Putamen (tissue), 1 donor: ENCODE measurements at regions not wholly inside any gene's neighbourhood (a gene's known extent, or its start where the extent isn't known, plus 50 kb on each side); places are given as distances from the start of the nearest gene placed in this dataset.
"Not testable (repeated sequence)": the region's sequence is repeated elsewhere in the genome, so short reads cannot be mapped to it uniquely, and the experiment has no call there.

Experiments used
- DNase-seq: peaks from one replicate; pipeline ENCODE4 v3.0.0-alpha.2; 2016; ENCODE audit warnings: low spot score

- DNase-seq, result no peak
These were observed 113.4 kb upstream of the DYRK2 start for GRCh38 chr12:67535176-67535575.

GRCh38 chr12:67535971-67536370 lies 112.6 kb upstream of the DYRK2 start:
- no peak for DNase-seq

- no peak for DNase-seq
These were observed 109.2 kb upstream of the DYRK2 start for GRCh38 chr12:67539329-67539728.

- DNase-seq, result no peak
These were observed 108.6 kb upstream of the DYRK2 start for GRCh38 chr12:67539946-67540345.

GRCh38 chr12:67540920-67541624 lies 107.5 kb upstream of the DYRK2 start:
- no peak for DNase-seq

GRCh38 chr12:67541625-67541991 lies 106.9 kb upstream of the DYRK2 start:
- DNase-seq, result no peak

GRCh38 chr12:67543021-67543770 lies 105.3 kb upstream of the DYRK2 start:
- DNase-seq, result no peak

GRCh38 chr12:67545298-67545697 lies 103.2 kb upstream of the DYRK2 start:
- no peak for DNase-seq

GRCh38 chr12:67546746-67547145 lies 101.8 kb upstream of the DYRK2 start:
- DNase-seq, result no peak

- not testable (repeated sequence) for DNase-seq
These were observed 93.3 kb upstream of the DYRK2 start for GRCh38 chr12:67555075-67555717.

GRCh38 chr12:67558775-67559174 lies 89.8 kb upstream of the DYRK2 start:
- DNase-seq, result no peak

GRCh38 chr12:67559751-67560150 lies 88.8 kb upstream of the DYRK2 start:
- no peak for DNase-seq

GRCh38 chr12:67562513-67563287 lies 85.8 kb upstream of the DYRK2 start:
- DNase-seq, result no peak

GRCh38 chr12:67568055-67568454 lies 80.5 kb upstream of the DYRK2 start:
- no peak for DNase-seq

GRCh38 chr12:67572492-67572891 lies 76.1 kb upstream of the DYRK2 start:
- DNase-seq, result no peak

GRCh38 chr12:67573566-67573965 lies 75.0 kb upstream of the DYRK2 start:
- DNase-seq, result no peak

- no peak for DNase-seq
These were observed 69.4 kb upstream of the DYRK2 start for GRCh38 chr12:67578976-67579661.

GRCh38 chr12:67579662-67580003 lies 68.9 kb upstream of the DYRK2 start:
- DNase-seq, result no peak

GRCh38 chr12:67582238-67582834 lies 66.2 kb upstream of the DYRK2 start:
- DNase-seq, result no peak

- DNase-seq, result no peak
These were observed 65.7 kb upstream of the DYRK2 start for GRCh38 chr12:67582844-67583243.

- DNase-seq, result no peak
These were observed 61.6 kb upstream of the DYRK2 start for GRCh38 chr12:67586951-67587350.

GRCh38 chr12:67589078-67589477 lies 59.5 kb upstream of the DYRK2 start:
- no peak for DNase-seq
